Raji (cell line): ENCODE measurements at regions not wholly inside any gene's neighbourhood (a gene's known extent, or its start where the extent isn't known, plus 50 kb on each side); places are given as distances from the start of the nearest gene placed in this dataset.

Experiments
- POLR2A ChIP-seq: IDR thresholded peaks from 2 replicates; pipeline ENCODE4 v1.6.1; 2011; ENCODE audit warnings: low read depth, low read length, control low read depth; ENCODE audit not compliant: insufficient read depth

DNA sequence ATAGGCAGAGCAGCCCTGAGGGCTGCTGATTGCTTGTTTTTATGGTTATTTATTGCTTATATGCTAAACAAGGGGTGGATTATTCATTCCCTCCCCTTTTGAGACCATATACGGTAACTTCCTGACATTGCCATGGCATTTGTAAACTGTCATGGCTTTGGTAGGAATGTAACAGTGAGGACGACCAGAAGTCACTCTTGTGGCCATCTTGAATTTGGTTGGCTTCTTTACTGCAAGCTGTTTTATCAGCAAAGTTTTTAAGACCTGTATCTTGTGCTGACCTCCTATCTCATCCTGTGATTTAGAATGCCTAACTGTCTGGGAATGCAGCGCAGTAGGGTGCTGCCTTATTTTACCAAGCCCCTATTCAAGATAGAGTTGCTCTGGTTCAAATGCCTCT lies 531.8 kb upstream of the PRMT6 start:
- no peak for TF ChIP-seq POLR2A

DNA sequence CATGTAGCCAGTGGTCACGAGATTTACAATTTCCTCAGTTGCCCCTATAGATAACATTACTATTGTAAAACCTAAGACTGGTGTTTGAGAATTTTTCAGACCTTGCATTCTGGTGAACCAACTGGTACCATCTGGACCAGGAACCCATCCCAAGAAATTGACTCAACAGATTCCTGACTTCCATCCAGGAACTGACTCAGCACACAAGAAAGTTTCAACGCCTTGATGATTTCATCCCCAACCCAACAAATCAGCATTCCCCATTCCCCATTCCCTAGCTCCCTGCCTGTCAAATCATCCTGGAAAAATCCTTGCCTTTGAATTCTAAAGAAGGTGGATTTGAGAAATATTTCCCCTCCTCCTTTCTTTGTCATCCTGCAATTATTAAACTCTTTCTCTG lies 529.8 kb upstream of the PRMT6 start:
- no peak for TF ChIP-seq POLR2A

DNA sequence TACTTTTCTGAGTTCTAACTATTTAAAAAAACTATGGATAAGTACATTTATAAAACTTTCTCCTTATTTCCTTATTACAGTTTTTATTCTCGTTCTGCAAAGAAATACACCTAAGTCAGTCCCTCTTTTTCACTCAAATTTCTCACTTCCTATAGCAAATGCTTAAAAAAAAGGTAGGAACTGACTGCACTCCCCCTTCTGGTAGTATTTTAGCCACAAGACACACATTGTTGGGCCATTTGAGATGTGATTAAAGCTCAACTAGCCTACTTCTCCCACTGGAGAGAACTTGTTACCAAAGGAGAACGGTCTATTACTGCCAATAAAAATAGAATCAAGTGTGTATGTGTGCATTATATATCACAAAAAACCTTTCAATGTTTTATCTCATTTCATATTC lies 521.9 kb upstream of the PRMT6 start:
- no peak for TF ChIP-seq POLR2A

DNA sequence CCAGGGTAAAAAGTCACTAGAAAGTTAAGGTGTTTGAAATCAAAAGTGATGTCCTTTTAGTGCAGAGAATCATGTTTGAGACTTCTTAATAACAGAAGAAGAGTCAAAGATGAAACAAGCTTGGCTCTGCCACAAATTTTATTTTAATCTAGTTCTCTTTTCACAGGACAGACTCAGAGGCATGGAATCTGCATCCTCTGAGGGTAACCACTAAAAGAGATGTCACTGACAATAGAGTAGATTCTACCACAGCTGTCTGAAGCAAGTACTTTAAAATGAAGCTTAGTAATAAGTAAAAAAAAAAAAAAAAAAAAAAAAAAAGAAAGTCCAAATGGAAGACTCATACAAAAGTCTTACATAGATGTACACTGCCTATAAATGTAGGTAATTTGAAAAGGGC lies 519.7 kb upstream of the PRMT6 start:
- TF ChIP-seq POLR2A: no peak

DNA sequence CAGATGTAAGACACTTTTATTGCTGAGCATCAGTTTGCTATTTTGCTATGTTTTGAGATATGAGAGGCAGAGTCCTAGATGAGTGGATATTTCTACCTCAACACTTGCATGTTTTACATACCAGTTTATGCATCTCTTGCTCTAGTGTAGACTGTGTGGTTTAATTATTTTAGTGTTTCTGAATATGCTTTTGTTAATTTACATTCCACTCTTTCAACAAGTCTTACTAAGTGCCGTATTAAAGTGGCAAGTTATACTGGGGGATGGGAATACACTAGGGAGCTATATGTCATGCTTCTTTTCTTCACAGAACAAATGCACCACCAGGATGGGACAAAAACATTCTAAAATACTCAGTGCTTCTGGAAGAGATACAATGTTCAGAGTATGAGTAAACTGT lies 507.7 kb upstream of the PRMT6 start:
- no peak for TF ChIP-seq POLR2A

DNA sequence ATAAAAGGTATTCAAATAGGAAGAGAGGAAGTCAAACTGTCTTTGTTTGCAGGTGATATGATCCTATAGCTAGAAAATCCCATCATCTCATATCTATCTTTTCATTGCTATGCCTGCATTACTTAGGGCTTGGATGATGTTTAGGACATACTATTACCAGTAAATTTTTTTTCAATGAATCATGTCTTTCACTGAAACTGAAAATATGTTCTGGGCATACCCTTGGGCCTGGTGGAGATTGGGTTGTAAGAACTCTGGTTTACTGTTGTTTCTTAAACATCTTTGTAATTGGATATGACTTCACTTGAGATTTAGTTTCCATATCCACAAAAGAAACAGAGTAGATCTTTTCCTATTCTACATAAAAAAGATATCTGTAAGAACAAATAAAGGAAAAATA lies 502.2 kb upstream of the PRMT6 start:
- TF ChIP-seq POLR2A: no peak

DNA sequence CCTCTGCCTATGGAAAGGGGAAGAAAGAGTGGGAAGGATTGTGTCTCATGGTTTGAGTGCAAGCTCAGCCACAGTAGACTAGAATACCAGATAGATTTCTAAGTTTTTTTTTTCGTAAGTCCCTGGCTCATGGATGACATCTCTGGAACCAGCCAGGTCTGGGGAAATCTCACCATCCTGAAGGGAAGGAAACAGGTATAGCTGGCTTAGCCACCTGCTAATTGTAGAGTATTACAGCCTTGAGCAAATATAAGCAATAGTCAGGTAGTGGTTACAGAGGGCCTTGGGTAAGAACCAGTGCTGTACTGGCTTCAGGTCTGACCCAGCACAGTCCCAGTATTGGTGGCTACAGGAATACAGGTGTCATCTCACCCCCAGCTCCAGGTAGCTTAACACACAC lies 500.9 kb upstream of the PRMT6 start:
- TF ChIP-seq POLR2A: no peak

DNA sequence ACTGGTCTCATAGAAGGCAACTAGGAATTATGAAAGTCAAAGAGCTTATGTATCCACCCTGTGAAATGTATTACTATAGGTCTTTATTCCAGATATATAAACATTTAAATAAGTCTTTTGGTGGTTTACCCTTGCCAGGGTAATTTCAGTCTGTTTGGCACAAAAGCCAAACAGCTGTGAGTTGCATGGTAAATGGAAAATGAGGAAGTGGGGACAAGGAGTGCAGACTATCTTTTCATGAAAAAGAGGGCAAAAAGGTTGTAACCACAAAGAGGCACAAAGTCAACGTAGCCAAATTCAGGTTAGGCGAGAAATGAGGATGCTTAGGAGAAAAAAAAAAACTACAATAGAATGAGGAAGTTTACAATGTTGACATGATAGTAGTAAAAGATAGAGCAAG lies 492.3 kb upstream of the PRMT6 start:
- TF ChIP-seq POLR2A: no peak

DNA sequence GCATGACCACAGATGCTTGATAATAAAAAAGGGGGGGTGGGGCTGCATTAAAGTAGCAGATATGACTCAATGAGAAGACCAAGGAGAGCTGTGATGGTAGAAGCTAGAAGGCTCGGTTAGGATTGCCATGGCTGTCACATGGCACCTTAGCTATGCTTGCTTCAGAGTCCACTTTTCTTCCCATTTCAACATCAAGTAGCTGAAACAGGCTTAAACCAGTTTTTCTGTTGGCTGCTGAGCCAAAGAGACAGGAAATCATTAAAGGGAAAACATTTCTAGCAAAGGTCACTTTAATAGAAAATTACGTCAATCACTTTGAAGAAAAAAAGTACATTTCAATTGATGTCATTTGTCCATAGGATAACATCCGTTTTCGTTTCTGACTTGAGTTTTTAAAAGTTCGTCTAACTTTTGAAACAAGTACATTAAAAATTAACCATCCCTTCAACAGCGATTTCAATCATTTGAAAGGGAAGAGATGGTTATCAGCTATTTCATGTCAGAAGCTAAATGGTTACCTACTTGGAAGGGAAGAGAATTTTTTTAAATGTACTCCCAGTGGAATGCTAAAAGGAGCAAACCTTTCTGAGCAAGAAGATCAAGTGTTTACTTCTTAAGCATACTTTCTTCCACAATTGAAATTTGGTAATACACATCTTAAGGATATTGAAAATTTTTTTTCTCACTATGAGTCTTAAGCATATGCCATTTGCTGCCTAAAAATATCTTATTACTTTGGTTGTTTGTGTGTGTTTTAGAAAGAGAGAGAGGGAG lies 488.1 kb upstream of the PRMT6 start:
- no peak for TF ChIP-seq POLR2A

DNA sequence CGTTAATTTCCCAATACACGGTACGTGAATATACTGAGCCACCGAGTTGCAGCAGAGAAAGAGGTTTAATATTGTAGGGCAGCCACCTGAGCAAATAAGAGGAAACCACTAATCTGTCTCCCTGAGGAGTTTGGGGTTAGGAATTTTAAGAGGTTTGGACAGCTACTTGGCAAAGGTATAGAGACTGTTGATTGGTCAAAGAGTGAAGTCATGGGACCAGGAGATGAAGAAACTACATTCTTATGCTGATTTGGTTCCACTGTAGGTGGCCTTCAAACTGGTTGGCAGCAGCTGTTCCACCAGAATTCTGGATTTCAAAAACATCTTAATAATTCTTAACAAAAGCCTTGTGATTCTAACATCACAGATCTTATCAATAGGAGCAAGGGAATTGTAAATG lies 485.4 kb upstream of the PRMT6 start:
- no peak for TF ChIP-seq POLR2A

DNA sequence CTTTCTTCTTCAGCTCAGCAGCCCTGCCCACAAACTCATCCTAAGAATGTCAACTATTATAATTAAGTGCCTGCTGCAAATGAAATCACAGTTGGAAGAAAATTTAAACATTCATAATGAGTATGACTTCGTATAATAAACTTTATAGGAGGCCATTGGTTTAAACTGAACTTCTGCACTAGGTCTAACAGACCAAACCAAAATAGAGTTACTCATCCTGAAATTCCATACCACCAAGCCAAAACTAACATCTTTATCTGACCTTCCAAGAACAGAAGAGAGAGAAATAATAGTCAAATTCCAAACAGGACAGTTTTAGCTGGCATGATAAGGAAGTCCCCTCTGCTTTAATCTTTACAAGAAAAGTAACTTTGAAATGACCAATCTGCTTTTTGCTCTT lies 472.4 kb upstream of the PRMT6 start:
- TF ChIP-seq POLR2A: no peak

DNA sequence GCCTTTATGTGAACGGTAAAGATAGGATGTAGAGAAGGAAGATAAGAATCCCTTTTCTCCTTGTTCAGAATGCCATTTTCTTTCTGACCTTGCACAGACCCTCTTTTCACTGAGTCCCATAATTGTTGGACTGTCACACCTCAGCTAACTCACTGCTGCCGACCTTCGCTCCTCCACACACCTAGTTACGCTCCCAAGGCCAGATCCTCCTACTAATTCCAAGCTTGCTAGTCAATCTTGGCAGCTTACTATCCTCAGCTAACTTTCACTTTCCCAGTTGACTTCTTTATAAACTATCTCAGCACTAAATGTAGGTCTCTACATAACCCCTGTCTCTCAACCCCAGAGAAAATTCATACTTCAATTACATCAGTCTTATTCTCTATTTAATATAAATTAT lies 471.8 kb upstream of the PRMT6 start:
- no peak for TF ChIP-seq POLR2A

DNA sequence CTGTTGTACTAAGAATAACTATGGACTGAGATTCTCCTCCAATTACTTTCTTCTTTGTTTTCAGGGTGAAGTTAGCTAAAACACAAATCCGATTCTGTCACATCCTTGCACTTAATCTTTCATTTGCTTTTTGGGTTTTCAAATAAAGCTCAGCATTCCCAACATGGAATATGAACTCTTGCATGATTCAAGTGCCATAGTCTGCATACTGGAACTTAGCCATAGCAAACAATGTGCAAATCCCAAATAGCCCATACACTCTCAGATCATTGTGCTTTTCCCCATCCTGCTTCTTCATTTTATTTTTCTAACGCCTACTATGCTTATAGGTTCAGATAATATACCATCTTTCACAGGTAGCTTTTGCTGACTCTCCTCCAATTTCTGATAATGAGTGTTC lies 455.8 kb upstream of the PRMT6 start:
- TF ChIP-seq POLR2A: no peak

DNA sequence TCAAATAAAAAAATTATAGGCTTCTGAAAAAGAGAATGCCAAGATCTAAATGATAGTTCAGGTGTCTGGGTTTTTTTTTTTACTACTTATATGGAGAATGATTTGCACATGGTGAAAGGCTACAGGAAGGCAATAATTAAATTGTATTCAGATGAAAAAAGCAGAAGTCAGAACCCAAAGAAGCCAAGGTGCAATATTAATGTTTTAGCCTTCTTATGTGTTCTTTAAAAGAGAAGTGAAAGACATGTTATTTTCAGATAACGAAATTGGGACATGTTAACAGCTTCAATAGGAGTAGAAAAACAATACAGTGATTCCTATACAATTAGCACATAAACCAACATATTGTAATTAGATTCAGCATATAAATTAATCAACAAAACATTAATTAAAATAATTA lies 452.9 kb upstream of the PRMT6 start:
- no peak for TF ChIP-seq POLR2A

DNA sequence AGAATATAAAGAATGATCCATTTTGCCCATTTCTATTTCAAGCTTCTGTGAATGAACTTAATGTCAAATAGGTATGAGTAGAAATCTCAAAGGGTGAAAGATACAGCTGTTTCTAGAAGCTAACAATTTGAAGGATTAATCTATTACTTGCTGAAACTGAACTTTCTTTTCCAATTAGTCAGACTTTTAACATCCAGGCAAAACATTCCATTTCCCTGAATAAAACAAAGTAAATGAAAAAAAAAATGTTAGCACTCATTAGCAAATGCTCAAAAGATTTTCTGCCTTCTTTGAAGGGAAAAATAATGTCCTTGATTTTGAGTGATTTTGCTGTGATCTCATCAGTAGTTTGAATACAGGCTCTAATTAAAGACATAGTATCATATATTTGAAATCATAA lies 447.6 kb upstream of the PRMT6 start:
- TF ChIP-seq POLR2A: no peak

DNA sequence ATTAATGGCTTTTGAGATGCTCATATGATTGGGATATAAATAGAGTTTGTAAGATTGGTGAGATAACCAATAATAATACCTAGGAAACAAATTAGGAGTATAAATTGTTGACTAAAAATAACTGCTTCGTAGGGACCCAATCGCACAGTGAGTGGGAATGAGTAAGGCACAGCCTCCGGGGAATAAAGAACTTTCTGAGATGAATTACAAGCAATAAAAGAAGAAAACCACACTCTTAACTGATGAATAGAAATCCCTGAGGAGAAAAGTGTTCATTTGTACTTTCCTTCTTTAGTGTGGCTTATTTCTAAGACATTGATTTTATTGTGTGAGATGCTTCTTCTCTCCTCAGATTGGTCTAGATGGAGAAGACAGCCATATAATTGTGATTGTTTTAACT lies 443.4 kb upstream of the PRMT6 start:
- TF ChIP-seq POLR2A: no peak

DNA sequence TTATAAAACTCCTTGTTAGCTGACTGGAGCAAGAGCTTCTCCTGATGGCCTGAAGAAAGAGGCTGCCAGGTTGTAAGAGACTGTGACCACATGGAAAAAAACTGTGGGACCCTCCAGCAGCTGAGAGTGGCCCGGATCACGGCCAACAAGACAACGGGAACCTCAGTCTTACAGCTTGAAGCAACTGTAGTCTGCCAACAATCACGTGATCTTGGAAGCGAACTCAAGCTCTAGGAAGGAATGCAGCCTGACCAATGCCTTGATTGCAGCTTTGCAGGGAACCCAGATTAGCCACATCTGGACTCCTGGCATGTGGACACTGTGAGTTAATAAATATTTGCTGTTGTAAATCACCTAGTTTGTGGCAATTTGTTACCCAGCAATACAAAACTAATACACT lies 442.6 kb upstream of the PRMT6 start:
- no peak for TF ChIP-seq POLR2A
